ENCODE measurements at regions not wholly inside any gene's neighbourhood (a gene's known extent, or its start where the extent isn't known, plus 50 kb on each side); places are given as distances from the start of the nearest gene placed in this dataset.
"Not testable (repeated sequence)": the region's sequence is repeated elsewhere in the genome, so short reads cannot be mapped to it uniquely, and the experiment has no call there.

GRCh38 chr18:961644-962355 lies 57.1 kb downstream of the ADCYAP1 start:
- in situ Hi-C loops (cut with HindIII; ENCODE audit: low sequenced_read_pairs), result no loop called here
- peak; percentile 9 for DNase-seq (ENCODE audit: low spot score)

GRCh38 chr18:963276-963675 lies 58.6 kb downstream of the ADCYAP1 start:
- in situ Hi-C loops (cut with HindIII; ENCODE audit: low sequenced_read_pairs), result no loop called here
- no peak for DNase-seq (ENCODE audit: low spot score)

GRCh38 chr18:965921-966758 lies 61.5 kb downstream of the ADCYAP1 start:
- in situ Hi-C loops (cut with HindIII; ENCODE audit: low sequenced_read_pairs), result no loop called here
- DNase-seq (ENCODE audit: low spot score), result no peak

- DNase-seq (ENCODE audit: low spot score), result no peak
- in situ Hi-C loops (cut with HindIII; ENCODE audit: low sequenced_read_pairs), result no loop called here
Measured at GRCh38 chr18:966759-967576, 62.3 kb downstream of the ADCYAP1 start.

GRCh38 chr18:968910-969309 lies 64.2 kb downstream of the ADCYAP1 start:
- in situ Hi-C loops (cut with HindIII; ENCODE audit: low sequenced_read_pairs); DNase-seq (ENCODE audit: low spot score): not testable (repeated sequence)

GRCh38 chr18:969311-969710 lies 64.6 kb downstream of the ADCYAP1 start:
- in situ Hi-C loops (cut with HindIII; ENCODE audit: low sequenced_read_pairs); DNase-seq (ENCODE audit: low spot score): not testable (repeated sequence)

GRCh38 chr18:974606-975005 lies 69.9 kb downstream of the ADCYAP1 start:
- DNase-seq (ENCODE audit: low spot score); in situ Hi-C loops (cut with HindIII; ENCODE audit: low sequenced_read_pairs): not testable (repeated sequence)

GRCh38 chr18:976393-977128 lies 71.9 kb downstream of the ADCYAP1 start:
- DNase-seq (ENCODE audit: low spot score); in situ Hi-C loops (cut with HindIII; ENCODE audit: low sequenced_read_pairs): not testable (repeated sequence)

- in situ Hi-C loops (cut with HindIII; ENCODE audit: low sequenced_read_pairs); DNase-seq (ENCODE audit: low spot score): not testable (repeated sequence)
Measured at GRCh38 chr18:977327-977726, 72.7 kb downstream of the ADCYAP1 start.

- in situ Hi-C loops (cut with HindIII; ENCODE audit: low sequenced_read_pairs); DNase-seq (ENCODE audit: low spot score): not testable (repeated sequence)
Measured at GRCh38 chr18:977732-978131, 73.1 kb downstream of the ADCYAP1 start.

- no peak for DNase-seq (ENCODE audit: low spot score)
- in situ Hi-C loops (cut with HindIII; ENCODE audit: low sequenced_read_pairs), result no loop called here
Measured at GRCh38 chr18:980586-980985, 75.9 kb downstream of the ADCYAP1 start.

GRCh38 chr18:984004-984403 lies 79.3 kb downstream of the ADCYAP1 start:
- in situ Hi-C loops (cut with HindIII; ENCODE audit: low sequenced_read_pairs), result no loop called here
- peak; percentile 19 for DNase-seq (ENCODE audit: low spot score)

- DNase-seq (ENCODE audit: low spot score), result peak; percentile 32
- in situ Hi-C loops (cut with HindIII; ENCODE audit: low sequenced_read_pairs), result no loop called here
Measured at GRCh38 chr18:985212-985661, 80.6 kb downstream of the ADCYAP1 start.

GRCh38 chr18:986051-986450 lies 81.4 kb downstream of the ADCYAP1 start:
- in situ Hi-C loops (cut with HindIII; ENCODE audit: low sequenced_read_pairs), result no loop called here
- peak; percentile 59 for DNase-seq (ENCODE audit: low spot score)

GRCh38 chr18:986552-986951 lies 81.9 kb downstream of the ADCYAP1 start:
- no peak for DNase-seq (ENCODE audit: low spot score)
- in situ Hi-C loops (cut with HindIII; ENCODE audit: low sequenced_read_pairs), result no loop called here

GRCh38 chr18:987325-988186 lies 82.9 kb downstream of the ADCYAP1 start:
- no peak for DNase-seq (ENCODE audit: low spot score)
- in situ Hi-C loops (cut with HindIII; ENCODE audit: low sequenced_read_pairs), result no loop called here

GRCh38 chr18:989425-989824 lies 84.8 kb downstream of the ADCYAP1 start:
- in situ Hi-C loops (cut with HindIII; ENCODE audit: low sequenced_read_pairs), result no loop called here

GRCh38 chr18:990197-990596 lies 85.5 kb downstream of the ADCYAP1 start:
- DNase-seq (ENCODE audit: low spot score), result no peak
- in situ Hi-C loops (cut with HindIII; ENCODE audit: low sequenced_read_pairs), result no loop called here

More at GRCh38 chr18:989425-989824, 84.8 kb downstream of the ADCYAP1 start:
- no peak for DNase-seq (ENCODE audit: low spot score)

Data from G401 (cell line).